GM19328 (cell line): ENCODE measurements at regions not wholly inside any gene's neighbourhood (a gene's known extent, or its start where the extent isn't known, plus 50 kb on each side); places are given as distances from the start of the nearest gene placed in this dataset.
"Not testable (repeated sequence)": the region's sequence is repeated elsewhere in the genome, so short reads cannot be mapped to it uniquely, and the experiment has no call there.

Source experiments
- ATAC-seq: cut with Tn5 transposase; IDR thresholded peaks from one replicate; pipeline ENCODE4 v1.9.1; 2021; ENCODE audit warnings: mild to moderate bottlenecking, moderate library complexity; ENCODE audit not compliant: unreplicated experiment

DNA sequence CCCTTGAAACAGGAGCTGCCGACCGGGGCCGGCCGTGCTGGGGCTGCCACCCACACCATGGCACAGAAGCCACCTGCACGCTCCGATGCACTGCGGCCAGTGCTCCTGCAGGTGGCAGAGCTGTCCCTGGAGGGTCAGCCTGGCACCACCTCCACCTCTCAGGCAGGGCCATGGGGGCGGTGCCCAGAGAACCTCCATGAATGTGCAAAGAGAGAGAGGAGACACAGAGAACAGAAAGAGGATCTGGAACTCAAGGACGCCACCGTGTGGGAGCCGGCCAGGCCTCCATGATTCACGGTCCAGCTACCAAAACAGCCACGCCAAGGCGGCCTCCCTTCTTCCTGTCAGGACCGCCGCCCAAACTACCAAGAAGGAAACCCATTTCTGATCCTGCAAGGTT, 5397.7 kb upstream of the TPTE start:
- ATAC-seq: not testable (repeated sequence)

DNA sequence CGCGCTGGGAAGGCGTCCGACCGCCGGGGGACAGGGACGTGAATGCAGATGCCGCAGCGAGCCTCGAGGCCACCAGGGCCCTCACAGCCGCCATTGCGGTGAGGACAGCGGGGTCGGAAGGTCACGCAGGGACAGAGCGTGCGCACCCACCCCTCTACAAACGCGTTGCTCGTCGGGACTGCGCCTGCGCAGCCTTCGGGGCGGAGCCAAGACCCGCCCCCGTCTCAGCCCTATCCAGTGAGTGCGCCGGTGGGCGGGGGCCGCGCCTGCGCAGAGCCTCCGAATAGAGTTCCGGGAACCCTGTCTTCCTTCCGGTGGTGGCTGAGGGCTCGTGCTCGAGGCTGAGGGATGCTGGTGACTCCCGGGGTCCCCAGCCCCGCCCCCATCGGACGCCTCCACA, 5393.1 kb upstream of the TPTE start:
- peak; percentile 86 for ATAC-seq

DNA sequence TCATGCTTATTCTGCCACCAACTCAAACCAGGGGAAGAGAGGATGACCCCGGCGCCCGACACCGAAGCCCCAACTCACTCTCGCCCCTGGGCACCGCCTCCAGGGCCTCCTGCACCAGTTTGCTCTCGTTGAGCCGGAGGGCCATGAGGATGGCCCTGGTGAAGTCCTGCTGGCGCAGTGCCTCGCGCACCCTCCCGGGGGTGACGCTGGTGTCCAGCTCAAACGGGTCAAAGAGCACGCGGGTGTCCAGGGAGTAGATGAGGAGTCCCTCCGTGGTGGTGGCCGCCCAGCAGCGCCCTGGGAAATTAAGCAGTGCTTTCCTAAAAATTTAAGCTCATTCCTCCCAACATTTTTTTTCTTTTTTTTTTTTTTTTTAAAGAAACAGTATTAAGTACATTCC, 5387.6 kb upstream of the TPTE start:
- not testable (repeated sequence) for ATAC-seq

DNA sequence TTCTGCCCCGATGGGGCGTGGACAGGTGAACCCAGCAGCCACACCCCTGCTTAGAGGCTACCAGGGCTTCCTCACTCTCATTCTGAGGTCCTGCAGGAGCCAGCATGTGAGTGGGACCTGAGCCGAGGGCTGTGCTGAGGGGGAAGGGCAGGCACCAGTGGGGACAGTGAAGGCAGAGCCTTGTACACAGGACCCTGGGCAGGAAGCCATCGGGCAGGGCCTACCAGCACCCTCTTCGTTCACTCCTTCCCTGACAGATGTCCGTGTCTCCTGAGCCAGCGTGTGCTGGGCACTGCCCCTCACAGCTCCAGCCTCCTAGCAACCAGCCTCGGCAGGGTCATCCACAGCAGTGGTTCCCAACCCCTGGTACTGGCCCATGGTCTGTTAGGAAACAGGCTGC, 5385.0 kb upstream of the TPTE start:
- not testable (repeated sequence) for ATAC-seq

DNA sequence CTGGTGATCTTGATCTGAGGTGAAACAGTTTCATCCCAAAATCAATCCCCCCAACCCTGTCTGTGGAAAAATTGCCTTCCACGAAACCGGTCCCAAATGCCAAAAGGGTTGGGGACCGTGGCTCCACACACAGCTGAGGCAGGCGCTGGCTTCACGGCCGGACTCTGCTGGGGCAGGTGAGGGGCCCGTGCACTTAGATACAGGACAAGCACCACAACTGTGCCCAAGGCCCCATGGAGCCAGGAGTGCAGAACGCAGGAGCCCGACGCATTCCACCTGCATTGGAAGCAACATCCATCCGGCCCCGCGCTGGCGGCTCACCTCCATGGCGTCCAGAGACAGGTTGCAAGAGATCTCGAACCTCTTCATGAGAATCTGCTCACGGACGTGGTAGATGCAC, 5384.4 kb upstream of the TPTE start:
- ATAC-seq: not testable (repeated sequence)

DNA sequence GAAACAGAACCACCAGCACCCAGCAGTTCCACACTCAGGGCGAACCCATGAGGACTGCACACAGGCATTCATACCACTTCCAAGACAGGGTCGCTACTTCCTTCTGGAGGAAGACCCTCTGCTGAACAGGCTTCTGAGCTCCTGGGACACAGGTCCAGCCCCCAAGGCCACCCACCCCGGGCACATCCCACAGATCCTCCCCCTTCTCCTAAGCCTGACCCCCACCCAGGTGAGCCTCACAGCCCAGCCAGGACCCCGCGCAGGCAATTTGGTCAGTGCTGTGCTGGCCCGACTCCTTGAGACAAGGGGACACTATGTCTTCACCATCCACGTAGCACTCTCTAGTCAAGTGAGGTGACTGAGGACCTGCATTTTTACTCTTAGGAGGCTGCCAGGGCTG, 5382.7 kb upstream of the TPTE start:
- not testable (repeated sequence) for ATAC-seq

DNA sequence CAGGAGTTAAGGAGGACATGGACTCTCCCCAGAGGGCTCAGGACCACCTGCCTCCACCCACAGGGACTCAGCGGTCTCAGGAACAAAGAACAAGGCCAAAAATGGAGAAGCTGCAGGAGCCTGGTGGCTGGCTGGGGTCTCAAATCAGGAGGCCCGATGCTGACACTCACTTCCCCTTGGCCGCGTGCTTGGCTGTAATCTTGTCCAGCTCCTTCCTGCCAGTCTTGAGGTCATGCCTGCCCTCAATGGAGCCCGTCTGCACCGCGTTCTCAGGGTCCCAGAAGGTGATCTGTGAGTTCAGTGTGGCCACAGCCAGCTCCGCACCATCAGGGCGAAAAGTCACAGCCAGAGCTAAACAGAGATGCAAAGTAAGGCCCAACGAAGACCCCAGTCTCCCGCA, 5381.9 kb upstream of the TPTE start:
- not testable (repeated sequence) for ATAC-seq

DNA sequence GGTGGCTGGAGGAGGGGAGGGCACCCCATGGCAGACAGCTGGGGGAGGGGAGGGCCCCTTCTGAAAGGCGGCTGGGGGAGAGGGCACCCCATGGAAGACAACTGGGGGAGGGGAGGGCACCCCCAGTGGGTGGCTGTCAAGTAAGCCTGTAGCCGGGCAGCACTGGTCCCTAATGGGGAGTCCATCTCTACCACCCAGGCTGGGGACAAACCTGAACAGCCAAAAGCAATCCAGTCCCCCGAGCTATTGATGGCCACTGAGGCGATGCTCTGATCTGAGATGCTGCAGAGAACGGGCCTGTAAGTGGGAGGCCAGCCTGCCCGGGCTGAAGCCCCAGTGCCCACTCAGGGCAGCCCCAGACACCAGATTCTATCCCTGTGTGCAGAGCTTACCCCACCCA, 5378.4 kb upstream of the TPTE start:
- ATAC-seq: not testable (repeated sequence)

DNA sequence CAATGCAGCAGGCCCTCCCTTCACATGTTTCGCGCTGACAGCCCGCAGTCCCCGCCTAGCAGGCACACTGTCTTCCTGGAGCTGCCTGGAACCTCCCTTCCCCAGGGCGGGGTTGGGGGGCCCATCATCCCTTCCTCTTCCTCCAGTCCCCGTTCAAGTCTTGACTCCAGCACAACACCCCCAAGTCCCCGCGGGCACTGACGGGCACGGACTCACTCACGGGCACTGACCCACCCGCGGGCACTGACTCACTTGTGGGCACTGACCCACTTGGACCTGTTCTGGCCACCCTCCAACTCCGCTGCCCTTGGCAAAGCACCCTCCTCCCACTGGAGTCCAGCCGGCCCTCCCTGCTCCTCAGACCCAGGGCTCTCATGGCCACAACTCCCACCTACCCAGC, 5376.7 kb upstream of the TPTE start:
- not testable (repeated sequence) for ATAC-seq

DNA sequence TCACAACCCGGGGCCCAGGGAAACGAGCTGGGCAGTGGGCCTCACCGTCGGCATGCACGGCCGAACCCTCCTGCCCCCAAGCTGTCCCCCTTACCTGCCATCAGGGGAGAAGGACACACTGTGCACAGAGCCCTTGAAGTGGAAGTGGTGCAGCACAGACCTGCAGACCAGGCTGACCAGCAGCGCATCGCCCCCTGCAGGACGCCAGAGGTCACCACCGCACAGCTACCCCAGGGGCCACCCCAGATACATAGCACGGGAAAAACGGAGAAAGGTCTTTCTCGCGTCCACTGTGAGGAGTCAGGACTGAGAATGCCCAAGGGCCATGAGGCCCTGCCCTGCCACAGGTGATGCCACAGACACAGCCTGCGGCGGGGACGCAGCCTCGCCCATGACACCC, 5373.7 kb upstream of the TPTE start:
- not testable (repeated sequence) for ATAC-seq

DNA sequence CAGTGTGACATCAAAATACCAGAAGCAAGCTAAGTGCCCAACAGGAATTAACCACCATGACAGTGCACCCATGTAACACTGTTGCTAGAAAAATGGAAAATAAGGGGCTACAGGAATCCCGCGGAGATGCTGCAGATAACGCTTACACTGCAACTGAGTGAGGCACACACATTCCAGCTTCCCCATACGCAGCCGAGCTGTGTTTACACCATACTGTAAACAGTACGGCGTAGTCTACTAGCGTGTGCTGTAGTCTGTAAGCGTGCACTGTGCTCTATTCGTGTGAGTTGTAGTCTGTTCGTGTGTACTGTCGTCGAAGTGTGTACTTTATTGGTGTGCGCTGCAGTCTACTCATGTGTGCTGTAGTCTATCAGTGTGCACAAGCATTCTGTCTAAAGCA, 5372.2 kb upstream of the TPTE start:
- ATAC-seq: not testable (repeated sequence)

DNA sequence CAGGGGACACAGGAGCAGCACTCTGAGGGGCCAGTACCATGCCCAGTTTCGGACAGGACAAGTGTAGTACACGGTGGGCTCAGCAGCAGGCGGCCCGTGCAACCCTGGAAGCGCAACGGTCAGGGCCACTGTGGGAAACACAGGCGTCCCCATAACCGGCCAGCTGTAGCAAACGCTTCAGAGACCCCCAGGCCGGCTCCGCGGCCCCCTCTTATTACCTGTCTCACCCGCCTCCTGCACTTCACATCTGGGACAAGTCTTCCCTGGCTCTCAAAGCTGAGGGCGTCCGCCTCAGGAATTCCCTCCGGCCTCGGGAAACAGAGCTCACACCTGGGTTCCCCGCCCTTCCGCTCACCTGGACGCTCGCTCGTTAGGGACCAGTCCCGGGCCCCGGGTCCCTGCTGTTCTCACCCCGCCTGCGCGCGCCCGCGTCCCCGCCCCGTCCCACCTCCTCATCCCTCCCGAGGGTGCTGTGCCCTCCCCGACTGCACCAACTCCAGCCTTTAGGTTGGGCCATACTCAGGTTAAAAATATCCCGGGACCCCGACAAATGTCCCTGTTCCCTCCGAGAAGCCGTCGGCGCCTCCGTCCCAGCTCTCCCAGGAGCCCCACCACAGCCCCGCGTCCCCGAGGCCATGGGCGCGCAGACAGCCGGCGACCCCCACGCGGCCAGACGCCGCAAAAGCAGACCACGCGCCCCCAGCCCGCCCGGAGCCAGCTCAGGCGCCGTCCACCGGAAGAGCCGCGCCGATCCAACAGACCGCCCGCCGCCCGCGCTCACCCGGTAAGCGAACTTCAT, 5367.3 kb upstream of the TPTE start:
- ATAC-seq: not testable (repeated sequence)

DNA sequence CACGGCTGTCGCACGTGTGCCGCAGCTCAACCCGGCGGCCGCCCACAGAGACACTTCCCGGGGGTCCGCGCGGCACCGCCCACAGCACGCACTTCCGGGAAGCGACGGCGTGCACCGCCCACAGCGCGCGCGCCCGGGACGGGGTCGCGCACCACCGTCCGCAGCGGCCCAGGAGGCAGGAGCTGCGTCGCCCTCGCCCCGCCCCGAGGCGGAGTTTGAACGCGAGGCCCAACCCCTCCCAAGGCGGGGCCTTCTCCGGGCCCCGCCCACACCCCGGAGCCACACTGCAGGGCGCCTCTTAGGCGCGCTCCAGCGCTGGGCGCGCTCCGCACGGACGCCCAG, 5366.8 kb upstream of the TPTE start:
- peak; percentile 95 for ATAC-seq

DNA sequence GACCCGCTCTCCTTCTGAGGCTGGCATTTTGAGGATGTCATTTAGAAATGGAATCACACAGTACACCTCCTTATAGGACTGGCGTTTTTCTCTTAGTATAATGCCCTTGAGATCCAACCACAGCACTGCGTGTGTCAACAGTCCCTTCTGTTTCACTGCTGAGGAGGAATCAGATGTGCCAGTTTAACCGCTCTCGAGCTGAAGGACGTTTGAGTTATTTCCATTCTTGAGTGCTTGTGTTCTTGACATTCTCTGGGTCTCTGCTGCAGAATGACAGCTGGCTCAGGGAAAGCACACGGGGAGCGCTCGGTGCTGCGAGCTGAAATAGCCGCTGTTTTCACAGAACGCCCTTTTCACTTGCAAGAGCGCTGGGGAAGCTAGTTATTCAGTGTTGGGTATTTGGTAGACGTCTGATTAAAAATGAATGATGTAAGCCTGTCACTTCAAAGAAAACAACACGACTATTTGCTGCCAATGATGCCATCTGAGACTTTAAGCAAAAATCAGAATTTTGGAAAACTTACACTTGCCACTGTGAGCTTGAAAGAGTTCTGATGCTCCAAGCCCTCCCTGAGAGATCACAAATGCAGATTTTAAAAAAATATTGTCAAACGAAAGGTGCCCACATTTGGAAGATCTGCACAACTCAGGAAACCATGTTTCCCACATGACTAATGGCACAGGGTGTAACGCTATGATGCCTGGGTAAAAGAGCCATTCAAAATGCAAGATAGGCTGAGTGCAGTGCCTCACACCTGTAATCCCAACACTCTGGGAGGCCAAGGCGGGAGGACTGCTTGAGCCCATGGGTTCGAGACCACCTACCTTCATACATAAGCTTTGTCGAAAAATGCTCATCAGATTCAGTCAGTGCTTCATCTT, 5358.4 kb upstream of the TPTE start:
- ATAC-seq: not testable (repeated sequence)

DNA sequence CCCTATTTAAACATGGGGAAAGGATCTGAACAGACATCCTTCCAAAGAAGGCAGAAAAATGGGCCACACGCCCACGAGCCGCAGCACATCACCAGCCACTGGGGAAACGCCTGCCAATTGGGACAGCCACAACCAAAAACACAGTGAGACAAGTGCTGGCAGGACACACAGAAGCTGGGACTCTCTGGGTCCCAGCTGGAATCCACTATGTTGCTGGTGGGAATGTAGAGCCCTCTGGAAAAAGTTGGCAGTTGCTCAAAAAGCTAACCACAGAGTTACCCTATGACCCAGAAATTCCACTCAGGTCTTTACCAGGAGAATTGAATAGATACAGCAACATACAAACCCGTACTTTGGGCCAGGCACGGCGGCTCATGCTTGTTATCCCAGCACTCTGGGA, 5355.6 kb upstream of the TPTE start:
- ATAC-seq: not testable (repeated sequence)
